Mesothelial cell of epicardium (in vitro differentiated cells): ENCODE measurements at regions not wholly inside any gene's neighbourhood (a gene's known extent, or its start where the extent isn't known, plus 50 kb on each side); places are given as distances from the start of the nearest gene placed in this dataset.

Experiments
- DNase-seq, 2 experiments: peaks; one replicate each; pipeline ENCODE4 v3.0.0; 2021; ENCODE audit warnings: low spot score in 2 of 2; ENCODE audit not compliant: unreplicated experiment in 2 of 2
- H3K27ac Mint-ChIP-seq: 2 replicates; pipeline ENCODE4 v1.8.0; 2021; ENCODE audit warnings: mixed read lengths
- H3K27me3 Mint-ChIP-seq: 2 replicates; pipeline ENCODE4 v1.8.0; 2021; ENCODE audit warnings: low read depth, mixed read lengths
- H3K36me3 Mint-ChIP-seq: 2 replicates; pipeline ENCODE4 v1.8.0; 2021; ENCODE audit warnings: mixed read lengths
- H3K4me1 Mint-ChIP-seq: 2 replicates; pipeline ENCODE4 v1.8.0; 2021; ENCODE audit warnings: mixed read lengths
- H3K4me3 Mint-ChIP-seq: 2 replicates; pipeline ENCODE4 v1.8.0; 2021; ENCODE audit warnings: mild to moderate bottlenecking, moderate library complexity, mixed read lengths
- H3K9me3 Mint-ChIP-seq: 2 replicates; pipeline ENCODE4 v1.8.0; 2021; ENCODE audit warnings: mixed read lengths
- TF ChIP-seq, protein P1 (sequence below): fragments of 200-600 bp; sonication (generic); IDR thresholded peaks from one replicate; pipeline ENCODE4 v1.5.0; 2021; ENCODE audit warnings: antibody characterized with exemption; ENCODE audit not compliant: unreplicated experiment

DNA sequence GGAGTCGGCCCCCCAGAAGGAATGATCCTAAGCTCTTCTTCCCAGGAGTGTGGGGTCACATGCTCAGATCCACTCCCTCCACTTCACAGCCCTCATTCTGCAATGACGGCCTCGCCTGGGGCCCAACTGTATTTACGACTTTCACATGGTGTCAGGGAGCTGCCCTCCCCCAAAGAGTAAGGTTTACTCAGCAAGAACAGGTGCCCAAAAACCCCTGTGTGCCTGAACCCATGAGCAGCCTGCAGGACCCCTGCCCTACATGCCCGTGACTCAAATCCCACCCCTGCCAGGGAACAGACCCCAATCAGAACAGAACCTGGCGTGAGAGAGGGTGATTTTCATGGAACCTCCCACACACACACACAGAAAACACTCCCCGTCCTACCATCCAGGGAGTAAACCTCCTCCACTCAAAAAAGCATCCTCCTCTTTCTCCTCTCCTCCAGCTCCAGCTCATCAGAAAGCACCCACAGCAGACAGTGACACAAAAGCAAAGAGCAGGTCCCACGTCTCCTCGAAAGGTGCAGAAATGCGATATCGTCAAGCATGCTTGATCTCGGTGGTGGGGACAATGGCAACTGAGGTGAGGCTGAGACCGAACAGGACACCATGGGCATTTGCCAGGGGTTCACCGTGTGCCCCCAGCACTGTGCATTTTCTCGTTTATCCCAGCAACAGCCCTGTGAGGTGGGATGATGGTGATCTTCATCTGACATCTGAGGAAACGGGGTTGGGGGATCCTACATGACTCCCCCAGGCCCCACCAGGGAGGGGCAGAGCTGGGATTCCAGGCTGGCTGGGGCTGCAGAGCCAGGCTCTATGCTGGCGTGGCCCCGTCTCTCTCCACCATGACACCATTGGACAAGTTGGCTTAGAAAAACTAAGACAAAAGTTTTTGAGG, 397.9 kb downstream of the NPHP4 start:
- H3K27me3 Mint-ChIP-seq, result no peaks in the 10 kb centered on the region
- peak overlapping the region; percentile 31 for H3K27ac Mint-ChIP-seq
- H3K4me3 Mint-ChIP-seq, result no peak overlapping the region
- DNase-seq, result peak in 1 of 2 experiments; percentile 36
- TF ChIP-seq, protein P1, sequence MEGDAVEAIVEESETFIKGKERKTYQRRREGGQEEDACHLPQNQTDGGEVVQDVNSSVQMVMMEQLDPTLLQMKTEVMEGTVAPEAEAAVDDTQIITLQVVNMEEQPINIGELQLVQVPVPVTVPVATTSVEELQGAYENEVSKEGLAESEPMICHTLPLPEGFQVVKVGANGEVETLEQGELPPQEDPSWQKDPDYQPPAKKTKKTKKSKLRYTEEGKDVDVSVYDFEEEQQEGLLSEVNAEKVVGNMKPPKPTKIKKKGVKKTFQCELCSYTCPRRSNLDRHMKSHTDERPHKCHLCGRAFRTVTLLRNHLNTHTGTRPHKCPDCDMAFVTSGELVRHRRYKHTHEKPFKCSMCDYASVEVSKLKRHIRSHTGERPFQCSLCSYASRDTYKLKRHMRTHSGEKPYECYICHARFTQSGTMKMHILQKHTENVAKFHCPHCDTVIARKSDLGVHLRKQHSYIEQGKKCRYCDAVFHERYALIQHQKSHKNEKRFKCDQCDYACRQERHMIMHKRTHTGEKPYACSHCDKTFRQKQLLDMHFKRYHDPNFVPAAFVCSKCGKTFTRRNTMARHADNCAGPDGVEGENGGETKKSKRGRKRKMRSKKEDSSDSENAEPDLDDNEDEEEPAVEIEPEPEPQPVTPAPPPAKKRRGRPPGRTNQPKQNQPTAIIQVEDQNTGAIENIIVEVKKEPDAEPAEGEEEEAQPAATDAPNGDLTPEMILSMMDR, result no peak
- peaks cover 21% of the 10 kb centered on the region for H3K9me3 Mint-ChIP-seq
- peaks cover 53% of the 10 kb centered on the region for H3K4me1 Mint-ChIP-seq
- peaks cover 2% of the 10 kb centered on the region for H3K36me3 Mint-ChIP-seq

DNA sequence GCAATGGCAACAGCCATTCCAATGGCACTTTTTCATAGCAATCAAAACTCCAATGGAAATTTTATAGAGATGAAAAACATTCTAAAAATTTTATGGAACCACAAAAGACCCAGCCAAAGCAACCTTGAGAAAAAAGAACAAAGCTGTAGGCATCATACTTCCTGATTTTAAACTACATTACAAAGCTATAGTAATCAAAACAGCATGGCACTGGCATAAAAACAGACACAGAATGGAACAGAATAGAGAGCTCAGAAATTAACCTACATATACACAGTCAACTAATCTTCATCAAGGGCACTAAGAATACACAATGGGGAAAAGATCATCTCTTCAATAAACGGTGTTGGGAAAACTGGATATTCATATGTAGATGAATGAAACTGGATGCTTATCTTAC, 401.5 kb downstream of the NPHP4 start:
- peaks cover 21% of the 10 kb centered on the region for H3K4me1 Mint-ChIP-seq
- H3K9me3 Mint-ChIP-seq, result peaks cover 27% of the 10 kb centered on the region
- H3K27ac Mint-ChIP-seq, result no peak overlapping the region
- no peaks in the 10 kb centered on the region for H3K27me3 Mint-ChIP-seq
- H3K4me3 Mint-ChIP-seq, result no peak overlapping the region
- TF ChIP-seq, protein P1, result no peak
- H3K36me3 Mint-ChIP-seq, result peaks cover 2% of the 10 kb centered on the region
- no peak for DNase-seq

DNA sequence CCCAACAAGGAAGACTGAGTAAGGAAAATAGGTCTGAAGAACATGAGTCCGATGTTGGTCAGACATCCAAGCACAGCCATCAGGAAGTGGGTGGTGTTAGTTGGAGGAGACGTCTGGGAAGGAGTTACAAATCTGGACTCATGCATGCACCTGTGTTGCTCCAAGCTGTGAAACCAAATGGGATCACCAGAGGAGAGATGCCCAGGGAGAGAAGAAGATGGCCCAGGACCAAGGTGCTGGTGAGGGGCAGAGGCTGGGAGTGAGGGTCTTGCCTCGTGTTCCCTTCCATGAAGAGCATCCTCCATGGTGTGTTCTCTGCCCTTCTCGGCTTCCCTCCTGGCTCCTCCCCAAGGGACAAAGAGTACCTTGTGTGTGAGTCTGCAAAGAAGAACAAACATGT, 405.6 kb downstream of the NPHP4 start:
- no peak for DNase-seq
- peaks cover 2% of the 10 kb centered on the region for H3K36me3 Mint-ChIP-seq
- peaks cover 2% of the 10 kb centered on the region for H3K4me1 Mint-ChIP-seq
- no peak overlapping the region for H3K4me3 Mint-ChIP-seq
- TF ChIP-seq, protein P1, result no peak
- no peak overlapping the region for H3K27ac Mint-ChIP-seq
- H3K27me3 Mint-ChIP-seq, result peaks cover 11% of the 10 kb centered on the region
- H3K9me3 Mint-ChIP-seq, result peaks cover 24% of the 10 kb centered on the region

DNA sequence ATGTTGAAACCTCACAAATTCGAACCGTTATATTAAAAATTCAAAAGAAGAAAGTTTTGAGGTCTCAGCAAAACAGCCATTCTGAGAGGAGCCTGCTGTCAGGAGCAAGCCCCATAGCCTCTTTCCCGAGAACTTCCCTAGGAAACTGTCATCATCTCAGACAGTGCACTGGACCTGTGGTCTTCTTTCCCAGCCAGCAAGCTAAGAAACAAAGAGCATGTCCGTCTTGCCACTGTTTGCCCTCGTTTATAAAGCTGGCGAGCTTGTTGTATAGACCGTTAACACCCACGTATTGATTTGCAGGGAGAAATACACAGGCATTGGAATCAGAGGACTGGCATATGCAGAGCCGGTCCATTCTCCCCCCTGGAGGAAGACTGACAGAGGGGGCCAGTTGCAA, 407.0 kb downstream of the NPHP4 start:
- Mint-ChIP-seq H3K27ac (no peak overlapping the region), H3K36me3 (no peaks in the 10 kb centered on the region), H3K9me3 (peaks cover 14% of the 10 kb centered on the region), H3K4me3 (no peak overlapping the region), H3K27me3 (peaks cover 23% of the 10 kb centered on the region), H3K4me1 (peaks cover 2% of the 10 kb centered on the region)
- DNase-seq, result no peak
- TF ChIP-seq, protein P1, result no peak

DNA sequence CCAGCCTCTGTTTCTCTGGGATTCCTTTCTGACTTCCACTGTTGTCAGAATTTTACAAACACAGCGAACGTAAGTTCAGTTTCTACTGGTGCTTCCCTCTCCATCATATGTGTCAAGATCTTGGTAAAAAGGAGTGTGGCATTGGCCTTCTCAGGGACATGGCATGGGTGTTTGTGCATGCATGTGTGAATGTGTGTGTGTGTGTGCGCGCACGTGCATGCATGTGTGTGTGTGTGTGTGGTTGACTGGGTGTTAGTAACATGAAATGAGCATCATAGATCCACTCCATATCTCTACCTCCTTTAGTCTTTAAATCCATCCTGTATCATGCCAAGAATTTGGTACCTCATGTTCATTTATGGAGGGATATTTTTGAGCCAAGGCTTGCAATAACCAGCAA, 411.3 kb downstream of the NPHP4 start:
- H3K36me3 Mint-ChIP-seq, result no peaks in the 10 kb centered on the region
- peaks cover 1% of the 10 kb centered on the region for H3K9me3 Mint-ChIP-seq
- peaks cover 36% of the 10 kb centered on the region for H3K27me3 Mint-ChIP-seq
- DNase-seq, result no peak
- no peak overlapping the region for H3K4me3 Mint-ChIP-seq
- TF ChIP-seq, protein P1, result no peak
- no peak overlapping the region for H3K27ac Mint-ChIP-seq
- H3K4me1 Mint-ChIP-seq, result peaks cover 14% of the 10 kb centered on the region
